HG03103 (cell line): ENCODE measurements at regions not wholly inside any gene's neighbourhood (a gene's known extent, or its start where the extent isn't known, plus 50 kb on each side); places are given as distances from the start of the nearest gene placed in this dataset.

Source experiments
- ATAC-seq: cut with Tn5 transposase; IDR thresholded peaks from one replicate; pipeline ENCODE4 v1.9.1; 2021; ENCODE audit warnings: low read depth; ENCODE audit not compliant: unreplicated experiment

DNA sequence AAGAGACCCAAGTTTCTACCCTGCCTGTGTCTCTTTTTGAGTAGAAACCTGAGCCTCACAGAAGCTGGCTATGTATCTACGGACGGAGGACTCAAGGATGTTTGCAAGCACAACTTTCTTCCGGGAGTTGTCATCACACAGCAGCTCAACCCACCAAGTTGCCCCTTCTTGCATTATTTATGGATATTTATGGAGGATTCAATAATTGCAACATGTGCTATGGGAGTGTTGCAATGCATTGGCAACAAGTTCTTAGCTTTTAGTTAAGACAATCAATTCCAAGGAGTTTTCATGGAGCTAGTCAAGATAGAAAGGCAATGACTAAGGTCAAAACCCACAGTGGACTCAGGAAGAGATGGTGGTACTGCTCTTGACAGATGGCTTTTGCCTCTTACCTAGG is 336.9 kb downstream of the ENC1 start:
- ATAC-seq = no peak

- ATAC-seq = no peak
These were observed 339.0 kb downstream of the ENC1 start for GRCh38 chr5:74301576-74301975.

DNA sequence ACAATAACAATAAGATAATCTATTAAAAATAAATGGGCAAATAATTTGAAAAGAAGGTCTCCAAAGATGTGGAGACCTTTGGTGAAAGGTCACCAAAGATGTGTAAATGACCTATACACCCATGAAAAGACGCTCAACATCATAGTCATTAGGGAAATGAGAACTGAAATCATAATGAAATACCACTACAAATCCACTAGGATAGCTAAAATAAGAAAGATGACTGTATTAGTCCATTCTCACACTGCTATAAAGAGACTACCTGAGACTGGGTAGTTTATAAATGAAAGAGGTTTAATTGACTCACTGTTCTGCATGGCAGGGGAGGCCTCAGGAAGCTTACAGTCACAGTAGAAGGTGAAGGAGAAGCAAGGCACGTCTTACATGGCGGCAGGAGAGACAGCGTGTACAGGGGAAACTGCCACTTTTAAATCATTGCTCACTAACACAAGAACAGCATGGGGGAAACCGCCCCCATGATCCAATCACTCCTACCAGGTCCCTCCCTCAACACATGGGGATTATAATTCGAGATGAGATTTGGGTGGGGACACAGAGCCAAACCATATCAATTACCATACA is 339.6 kb downstream of the ENC1 start:
- no peak for ATAC-seq

DNA sequence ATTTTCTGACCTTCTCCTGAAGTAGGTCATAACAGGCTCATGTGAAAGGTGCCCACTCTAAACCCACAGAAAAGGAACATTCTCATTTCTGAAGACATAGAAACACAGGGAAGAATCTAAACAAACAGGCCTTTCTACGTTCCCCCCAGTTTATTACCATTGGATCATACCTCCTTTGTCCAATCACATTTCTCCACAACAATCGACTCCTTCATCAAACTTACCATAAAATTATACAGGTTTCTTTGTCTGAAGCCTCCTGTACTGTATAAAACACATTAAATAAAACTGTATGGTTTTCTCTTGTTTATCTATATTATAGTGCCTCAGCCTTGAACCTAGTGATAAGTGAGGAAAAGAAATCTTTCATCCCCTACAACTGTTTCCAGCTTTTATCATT is 340.7 kb downstream of the ENC1 start:
- no peak for ATAC-seq

DNA sequence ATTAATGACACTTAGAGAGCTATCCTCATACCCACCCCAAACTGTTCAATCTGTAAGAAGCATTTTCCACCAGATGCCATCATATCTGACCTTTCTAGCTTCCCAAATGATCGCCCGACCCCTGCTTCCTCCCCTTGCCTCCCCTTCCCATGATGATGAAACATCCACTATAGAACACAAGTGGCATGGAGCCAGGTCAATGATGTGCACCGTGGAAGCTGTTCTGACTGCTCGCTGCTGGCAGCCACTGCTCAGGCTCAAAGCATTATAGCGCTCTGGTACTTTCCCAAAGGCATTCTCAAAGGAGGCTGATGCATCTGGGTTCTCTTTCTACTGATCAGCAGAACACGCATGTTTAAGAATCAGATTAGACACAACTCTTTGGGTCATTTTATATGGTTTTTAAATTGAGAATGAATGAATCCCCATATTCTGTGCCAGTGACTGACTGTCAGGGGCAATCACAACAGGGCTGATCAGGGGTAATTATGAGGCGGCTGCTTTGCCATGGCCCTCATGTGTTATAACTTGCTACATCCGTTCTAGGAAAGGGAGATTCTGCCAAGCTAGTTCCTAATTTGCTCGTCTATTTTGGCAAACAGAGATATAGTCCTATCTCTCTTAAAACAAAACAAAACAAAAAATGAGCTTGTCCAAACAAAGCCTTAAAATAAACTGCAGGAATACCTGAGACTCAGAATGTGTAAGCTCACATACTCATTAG is 343.7 kb downstream of the ENC1 start:
- no peak for ATAC-seq

DNA sequence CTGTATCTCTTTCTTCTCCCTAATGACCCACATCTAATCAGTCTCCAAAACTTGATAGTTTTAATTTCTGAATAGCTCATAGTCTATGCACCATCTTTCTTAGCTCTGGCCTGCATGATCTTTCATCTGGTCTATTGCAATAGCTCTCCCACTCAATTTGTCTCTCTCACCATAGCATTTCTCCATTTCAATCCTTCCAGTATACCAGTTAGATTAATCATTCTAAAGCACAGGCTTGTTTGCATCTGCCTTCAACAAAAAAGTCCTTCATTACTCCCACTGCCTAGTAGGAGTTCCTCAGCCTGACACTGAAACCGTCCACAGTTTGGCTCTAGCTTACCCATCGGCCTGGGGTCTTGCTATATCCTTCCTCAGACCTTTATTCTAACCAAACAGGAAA is 344.9 kb downstream of the ENC1 start:
- ATAC-seq = no peak

DNA sequence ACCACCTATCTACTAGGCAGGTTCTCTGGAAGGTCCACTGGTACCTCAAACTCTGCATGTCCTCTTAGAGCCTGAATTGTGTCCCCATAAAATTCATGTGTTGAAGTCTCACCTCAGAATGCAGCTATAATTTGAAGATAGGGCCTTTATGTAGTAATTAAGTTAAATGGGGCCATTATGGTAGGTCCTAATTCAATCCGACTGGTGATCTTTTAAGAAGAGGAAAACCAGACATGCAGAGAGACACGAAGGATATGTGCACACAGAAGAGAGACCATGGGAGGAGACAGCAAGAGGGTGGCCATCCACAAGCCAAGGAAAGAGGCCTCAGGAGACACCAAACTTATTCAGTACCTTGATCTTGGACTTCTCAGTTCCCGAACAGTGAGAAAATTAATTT is 345.4 kb downstream of the ENC1 start:
- no peak for ATAC-seq

DNA sequence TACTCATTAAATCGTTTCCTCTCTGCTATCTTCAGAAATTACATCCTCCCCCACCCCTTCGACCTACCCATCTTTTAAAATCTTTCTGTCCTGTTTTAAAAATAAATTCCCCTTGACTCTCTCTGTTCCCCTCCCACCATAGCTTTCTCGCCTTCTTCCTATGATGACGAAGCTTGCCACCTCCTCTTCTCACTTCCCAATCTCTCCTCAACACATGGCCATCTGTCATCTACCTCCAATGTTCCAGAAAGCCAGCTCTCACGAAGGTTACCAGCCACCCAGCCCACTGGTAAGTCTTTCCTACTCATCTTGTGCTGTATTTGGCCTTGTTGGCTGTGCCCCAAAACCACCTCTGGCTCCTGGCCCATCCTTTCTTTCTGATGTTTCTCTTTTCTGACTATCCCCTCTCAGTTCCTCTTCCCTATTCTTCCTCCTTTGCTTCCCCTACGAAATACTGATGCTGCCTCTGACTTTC is 346.3 kb downstream of the ENC1 start:
- ATAC-seq = peak; percentile 53

DNA sequence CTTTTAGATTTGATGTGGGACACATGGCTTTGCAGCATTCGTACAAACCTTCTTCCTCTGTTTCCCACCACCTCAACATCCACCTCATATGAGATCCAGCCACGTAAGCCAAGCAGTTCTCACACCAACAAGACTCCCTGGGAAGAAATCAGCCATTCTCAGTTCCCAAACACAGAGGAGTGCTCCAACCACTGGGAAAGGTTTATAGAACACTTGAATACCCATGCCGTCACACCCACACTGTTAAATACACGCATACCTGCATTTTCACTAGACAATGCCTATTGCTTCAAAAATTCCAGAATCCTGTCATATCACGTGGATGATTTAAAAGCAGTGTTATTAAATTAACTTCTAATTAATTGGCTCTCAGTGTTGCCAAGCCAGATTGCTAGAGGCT is 347.3 kb downstream of the ENC1 start:
- ATAC-seq = no peak

DNA sequence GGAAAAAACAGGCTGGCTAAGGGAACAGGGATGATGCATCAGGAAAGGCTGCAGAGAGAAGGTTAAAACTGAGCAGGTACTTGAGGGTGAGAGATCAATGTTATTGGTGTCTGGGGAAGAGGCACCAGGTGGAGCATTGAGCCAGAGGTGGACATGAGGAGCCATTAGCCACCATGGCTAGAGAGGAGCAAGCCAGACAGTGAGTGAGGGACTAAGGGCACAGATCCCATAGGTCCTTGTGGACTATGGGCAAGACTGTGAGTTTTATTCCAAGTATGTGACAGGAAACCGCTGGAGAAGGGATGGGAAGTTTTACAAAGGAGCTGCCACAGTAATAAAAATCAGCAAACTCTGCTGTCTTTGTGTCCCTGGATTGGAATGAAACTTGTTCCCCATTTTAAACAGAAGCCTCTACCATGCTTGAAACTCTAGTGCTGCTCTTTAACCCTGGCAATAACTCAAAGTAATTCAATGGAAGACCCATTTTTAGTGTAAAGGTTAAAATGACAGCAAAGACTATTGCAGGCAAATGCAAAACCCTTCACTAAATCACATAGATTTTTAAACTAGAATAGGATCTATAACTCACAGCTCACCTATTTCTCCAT is 349.8 kb downstream of the ENC1 start:
- no peak for ATAC-seq

- ATAC-seq = no peak
These were observed 350.8 kb downstream of the ENC1 start for GRCh38 chr5:74289691-74290090.

DNA sequence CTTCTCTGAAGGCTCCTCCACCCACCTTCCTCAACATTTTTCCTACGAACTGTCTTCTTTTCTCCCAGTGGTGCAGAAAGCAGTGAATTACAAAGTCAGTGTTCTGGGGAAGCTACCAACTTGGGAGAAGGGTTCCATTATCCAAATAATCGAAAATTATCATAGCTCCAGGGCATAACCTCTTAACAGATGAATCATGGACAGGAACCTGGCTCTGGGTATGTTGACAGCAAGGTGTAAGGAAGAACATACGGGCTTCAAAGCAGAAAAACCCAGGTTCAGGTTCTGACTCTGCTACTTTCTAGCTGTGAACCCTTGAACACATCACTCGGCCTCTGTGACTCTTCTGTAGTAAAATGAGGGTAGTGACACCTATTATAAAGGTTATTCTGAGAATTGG is 351.3 kb downstream of the ENC1 start:
- ATAC-seq = no peak

DNA sequence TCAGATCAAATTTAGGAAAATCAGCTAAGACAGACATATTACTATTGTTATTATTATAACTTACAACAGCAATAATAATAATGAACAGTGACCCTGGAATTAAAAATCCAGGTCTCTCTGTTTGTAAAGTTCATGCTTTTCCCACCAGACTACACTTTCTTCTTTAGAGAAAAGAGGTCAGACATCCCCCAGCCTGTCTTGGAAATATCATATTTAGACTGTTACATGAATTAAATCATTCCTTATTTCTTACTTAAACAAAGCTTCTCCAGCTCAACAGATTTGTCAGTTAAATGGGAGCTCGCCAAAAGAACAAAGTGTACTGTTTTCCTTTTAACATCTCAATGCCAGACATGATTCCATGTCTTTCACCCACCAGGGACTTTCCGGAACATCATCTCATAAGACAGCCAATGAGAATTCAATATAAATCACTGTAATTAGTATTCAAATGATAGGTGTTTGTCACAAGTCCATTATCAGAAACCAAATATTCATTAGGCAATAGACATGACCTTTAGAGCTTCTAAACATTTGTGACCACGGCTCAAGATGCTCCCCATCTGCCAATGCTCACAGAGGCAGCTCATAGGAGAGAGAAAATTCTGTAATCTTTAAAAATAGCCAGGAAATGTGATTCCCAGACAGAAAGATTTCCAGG is 351.9 kb downstream of the ENC1 start:
- no peak for ATAC-seq

- no peak for ATAC-seq
These were observed 352.5 kb downstream of the ENC1 start for GRCh38 chr5:74288038-74288437.

DNA sequence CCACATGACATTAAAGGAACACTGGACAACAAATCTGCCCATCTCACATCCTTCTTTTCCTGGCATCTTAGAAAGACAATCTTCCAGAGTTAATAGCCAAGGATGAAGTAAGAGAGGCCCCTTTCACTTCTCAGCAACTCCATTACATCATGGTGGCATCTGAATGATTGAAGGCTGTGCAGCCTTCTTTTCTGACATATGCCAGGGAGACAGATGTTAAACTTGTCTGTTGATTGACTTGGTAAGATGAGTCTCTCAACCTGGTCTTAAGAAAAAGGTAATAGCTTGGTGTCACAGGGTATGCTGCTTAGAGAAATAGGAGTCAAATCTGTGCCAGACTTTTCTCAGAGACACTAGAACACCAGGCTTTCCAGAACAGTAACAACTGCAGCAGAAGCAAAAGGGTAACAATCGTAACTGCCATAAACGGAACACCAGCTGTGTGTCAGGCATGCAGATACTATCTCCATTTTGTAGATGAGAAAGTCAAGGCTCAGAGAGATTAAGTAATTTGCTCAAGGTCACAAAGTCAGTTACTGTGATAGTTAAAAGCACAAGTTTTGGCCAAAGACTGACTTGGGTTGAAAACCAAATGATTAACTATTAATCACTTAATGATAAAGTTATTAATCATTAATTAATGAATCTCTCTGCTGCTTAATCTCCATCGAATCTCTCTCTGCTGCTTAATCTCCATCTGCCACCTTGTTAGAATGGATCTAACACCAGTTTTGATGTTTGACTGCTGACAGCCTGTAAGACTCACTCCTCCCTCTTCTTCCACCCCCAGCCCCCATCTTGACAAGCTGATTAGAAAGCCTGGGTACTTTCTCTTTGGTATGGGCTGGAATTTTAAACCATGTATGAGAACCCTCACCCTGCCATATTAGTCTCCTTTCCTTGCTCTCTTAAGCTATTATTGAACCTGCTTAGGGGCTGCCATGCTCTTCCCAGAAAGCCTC is 353.5 kb downstream of the ENC1 start:
- no peak for ATAC-seq

DNA sequence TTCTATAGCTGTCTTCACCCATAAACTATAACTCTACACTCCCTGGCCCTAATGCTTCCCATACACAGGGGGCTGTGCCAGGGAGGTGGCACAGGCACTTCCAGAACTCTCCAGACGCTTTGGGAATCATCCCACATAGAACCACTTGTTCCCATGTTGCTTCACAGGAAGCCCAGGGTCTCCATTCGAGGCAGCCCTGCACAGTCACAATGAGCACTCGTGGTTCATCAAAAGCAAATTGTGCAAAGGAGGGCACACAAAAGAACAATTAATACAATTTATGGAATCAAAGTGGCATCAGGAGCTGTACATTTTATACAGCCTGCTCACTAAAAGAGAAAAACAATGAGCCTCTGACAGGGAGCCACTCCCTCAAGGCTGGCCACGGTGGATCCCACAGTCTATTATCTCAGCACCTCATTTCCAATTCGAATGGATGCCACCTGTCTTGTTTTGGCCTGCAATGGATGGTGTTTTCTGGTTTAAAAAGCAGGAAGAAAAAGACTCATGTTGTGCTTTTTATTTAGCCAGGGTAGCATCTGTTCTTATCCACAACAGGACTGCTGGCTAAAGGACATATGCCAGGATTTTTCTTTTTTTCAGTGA is 354.8 kb downstream of the ENC1 start:
- ATAC-seq = no peak

DNA sequence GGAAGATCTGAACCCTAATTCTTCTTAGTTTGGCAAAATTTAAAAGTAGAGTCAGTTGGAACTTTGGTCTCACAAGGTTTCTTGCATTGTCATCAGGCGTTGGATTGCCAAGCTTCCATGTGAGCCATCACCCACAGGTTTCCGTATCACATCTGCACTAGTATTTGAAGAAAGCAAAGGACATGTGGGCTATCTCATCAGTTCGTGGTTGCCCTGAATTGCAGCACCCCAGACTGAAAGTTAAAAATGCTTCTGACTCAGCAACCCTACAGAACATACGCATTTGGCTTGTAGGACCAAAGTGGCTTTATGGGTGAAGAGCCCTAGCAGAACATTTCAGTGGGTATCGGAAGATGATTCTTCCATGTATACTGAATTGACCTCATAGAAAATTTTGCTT is 358.0 kb downstream of the ENC1 start:
- no peak for ATAC-seq

DNA sequence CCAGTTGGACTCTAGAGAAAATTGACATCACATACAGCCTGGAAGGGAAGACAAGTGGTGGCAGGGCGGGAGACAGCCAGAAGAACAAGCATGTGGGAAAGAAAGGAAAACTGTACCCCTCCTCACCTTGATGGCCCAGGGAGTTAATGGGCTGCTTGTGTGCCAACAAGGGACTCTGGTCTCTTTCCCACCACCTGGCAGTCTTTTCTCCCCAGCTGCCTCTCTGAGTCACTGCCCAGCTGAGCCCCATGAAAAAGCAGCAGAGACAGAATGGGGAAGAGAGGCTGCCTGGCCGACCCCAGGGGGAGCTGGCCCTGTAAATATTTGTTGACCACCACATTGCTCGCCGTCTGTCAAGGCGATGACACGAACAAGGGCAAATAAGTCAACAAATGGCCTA is 359.4 kb downstream of the ENC1 start:
- ATAC-seq = no peak

DNA sequence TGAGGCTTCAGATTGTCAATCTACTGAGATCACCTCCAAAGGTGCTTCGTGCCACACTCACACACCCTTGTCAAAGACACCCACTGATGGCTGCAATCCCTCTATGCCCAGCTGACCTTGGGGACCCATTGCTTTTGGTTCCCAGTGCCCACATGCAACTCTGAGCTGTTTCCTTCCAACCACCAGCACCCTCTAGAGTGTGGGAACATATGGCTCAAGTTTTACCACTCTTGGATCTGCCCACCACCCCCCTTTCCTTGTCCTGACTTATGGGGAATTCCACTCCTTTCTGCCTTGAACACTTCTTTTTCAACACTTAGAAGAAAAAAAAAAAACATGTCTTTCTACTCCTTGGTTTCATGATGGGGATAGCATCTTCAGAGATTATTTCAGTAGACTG is 360.2 kb downstream of the ENC1 start:
- ATAC-seq = no peak

- no peak for ATAC-seq
These were observed 361.3 kb downstream of the ENC1 start for GRCh38 chr5:74279244-74279643.
